ENCODE measurements at regions not wholly inside any gene's neighbourhood (a gene's known extent, or its start where the extent isn't known, plus 50 kb on each side); places are given as distances from the start of the nearest gene placed in this dataset.

DNA sequence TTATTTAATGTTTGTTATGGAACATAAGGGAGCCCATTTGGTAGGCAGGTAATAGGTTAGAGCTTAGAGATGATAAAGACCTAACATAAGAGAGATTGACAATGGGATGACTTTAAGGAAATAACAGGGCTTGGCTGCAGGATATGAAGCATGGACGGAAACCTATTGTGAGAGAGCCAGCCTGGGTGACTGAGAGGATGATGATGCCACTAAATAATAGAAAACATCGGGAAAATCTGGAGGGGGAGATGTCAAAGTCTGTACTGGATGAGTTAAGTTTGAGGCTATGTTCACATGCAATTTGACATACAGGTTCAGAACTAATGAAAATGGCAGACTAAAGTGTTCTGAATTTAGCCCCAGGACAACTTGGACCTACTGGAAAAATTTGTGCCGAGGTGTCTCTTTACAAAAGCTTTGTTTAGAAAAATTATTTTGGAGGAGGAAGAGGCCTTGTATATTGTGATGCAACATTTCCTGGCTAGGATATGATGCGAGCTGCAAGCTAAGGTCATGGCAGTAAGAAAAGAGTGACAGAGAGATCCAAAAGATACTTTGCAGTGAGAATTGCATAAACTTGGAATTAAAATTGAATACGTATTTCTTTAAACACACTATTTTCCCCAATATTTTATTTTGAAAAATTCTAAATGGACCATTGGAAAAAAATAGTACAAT, 339.3 kb upstream of the PLET1 start:
- no peak for DNase-seq (ENCODE audit: low read depth)
- no peak for TF ChIP-seq CTCF (conservative IDR thresholded peaks at IDR 0.05; ENCODE audit: control insufficient read depth, insufficient read depth, low read depth, low read length)

DNA sequence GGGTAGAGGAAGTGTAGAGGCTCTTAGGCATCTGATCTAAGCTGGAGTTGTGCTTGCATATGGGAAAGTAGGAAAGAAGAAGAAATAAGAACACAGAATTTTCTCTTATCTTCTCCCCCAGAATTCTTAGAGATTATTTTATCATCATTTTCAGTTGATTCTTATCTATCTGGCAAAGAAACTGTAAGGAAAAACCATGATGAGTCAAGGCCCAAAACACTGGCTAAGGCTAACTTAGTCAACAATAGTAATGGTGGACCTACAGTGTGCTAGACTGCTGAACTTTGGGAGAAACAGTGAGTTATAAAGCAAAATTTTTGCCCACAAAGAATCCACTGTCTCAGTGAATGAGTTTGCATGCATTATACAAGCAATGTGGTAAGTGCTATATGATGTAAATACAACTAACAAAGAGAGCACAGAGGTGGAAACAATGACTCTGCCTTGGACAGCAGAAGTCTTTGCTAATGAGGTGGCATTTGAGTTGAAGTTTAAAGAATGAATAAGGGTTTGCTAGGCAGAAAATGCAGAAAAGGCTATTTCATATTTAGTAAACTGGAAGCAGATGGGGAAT, 344.5 kb upstream of the PLET1 start:
- no peak overlapping the region for H3K4me3 ChIP-seq (ENCODE audit: control insufficient read depth, low read depth, low read length)
- no peak for DNase-seq (ENCODE audit: low read depth)
- TF ChIP-seq CTCF (conservative IDR thresholded peaks at IDR 0.05; ENCODE audit: control insufficient read depth, insufficient read depth, low read depth, low read length), result no peak

More for the DNA sequence above, 339.3 kb upstream of the PLET1 start:
- H3K4me3 ChIP-seq (ENCODE audit: control insufficient read depth, low read depth, low read length), result no peak overlapping the region

DNA sequence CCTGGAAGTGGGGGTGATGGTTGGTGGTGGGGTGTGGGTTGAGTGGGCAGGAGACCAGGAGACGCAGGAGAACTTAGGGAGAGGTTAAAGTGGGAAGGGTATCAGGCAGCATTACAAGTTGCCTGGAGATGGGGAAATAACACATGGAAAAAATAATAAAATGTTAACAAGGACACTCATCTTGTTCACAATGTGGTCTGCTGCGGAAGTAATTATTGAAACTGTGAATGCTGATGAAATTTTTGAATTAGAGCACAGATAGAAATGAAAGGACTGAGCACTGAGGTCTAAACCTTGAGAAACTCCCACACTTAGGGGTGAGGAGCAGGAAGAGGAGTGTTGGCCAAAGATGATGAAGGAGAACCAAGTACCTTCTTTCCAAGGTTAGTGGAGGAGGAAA, 346.0 kb upstream of the PLET1 start:
- no peak overlapping the region for H3K4me3 ChIP-seq (ENCODE audit: control insufficient read depth, low read depth, low read length)
- no peak for TF ChIP-seq CTCF (conservative IDR thresholded peaks at IDR 0.05; ENCODE audit: control insufficient read depth, insufficient read depth, low read depth, low read length)
- no peak for DNase-seq (ENCODE audit: low read depth)

GRCh38 chr11:112608509-112608908, 347.8 kb upstream of the PLET1 start:
- DNase-seq (ENCODE audit: low read depth), result no peak
- TF ChIP-seq CTCF (conservative IDR thresholded peaks at IDR 0.05; ENCODE audit: control insufficient read depth, insufficient read depth, low read depth, low read length), result no peak
- no peak overlapping the region for H3K4me3 ChIP-seq (ENCODE audit: control insufficient read depth, low read depth, low read length)

GRCh38 chr11:112610494-112610893, 349.8 kb upstream of the PLET1 start:
- no peak overlapping the region for H3K4me3 ChIP-seq (ENCODE audit: control insufficient read depth, low read depth, low read length)
- no peak for TF ChIP-seq CTCF (conservative IDR thresholded peaks at IDR 0.05; ENCODE audit: control insufficient read depth, insufficient read depth, low read depth, low read length)
- peak; percentile 1 for DNase-seq (ENCODE audit: low read depth)

- no peak overlapping the region for H3K4me3 ChIP-seq (ENCODE audit: control insufficient read depth, low read depth, low read length)
- TF ChIP-seq CTCF (conservative IDR thresholded peaks at IDR 0.05; ENCODE audit: control insufficient read depth, insufficient read depth, low read depth, low read length), result no peak
- peak; percentile 5 for DNase-seq (ENCODE audit: low read depth)
Measured at GRCh38 chr11:112610996-112611750, 350.0 kb upstream of the NCAM1 start.
